ENCODE measurements at regions not wholly inside any gene's neighbourhood (a gene's known extent, or its start where the extent isn't known, plus 50 kb on each side); places are given as distances from the start of the nearest gene placed in this dataset.

DNA sequence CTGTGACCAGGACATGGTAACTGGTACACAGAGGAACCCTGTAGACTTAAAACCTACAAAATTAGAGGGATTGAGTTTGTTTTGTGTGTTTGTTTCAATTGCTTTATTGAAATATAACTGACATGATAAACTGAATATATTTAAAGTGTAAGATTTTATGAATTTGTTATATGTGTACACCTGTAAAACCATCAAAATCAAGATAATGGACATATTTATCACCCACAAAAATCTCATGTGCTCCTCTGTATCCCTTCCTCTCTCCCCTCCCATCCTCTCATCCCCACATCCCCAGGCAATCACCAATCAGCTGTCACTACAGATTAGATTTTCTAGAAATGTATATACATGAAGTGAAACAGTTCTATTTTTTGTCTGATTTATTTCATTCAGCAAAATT is 565.5 kb downstream of the NOVA1 start:
- TF ChIP-seq, protein P1, sequence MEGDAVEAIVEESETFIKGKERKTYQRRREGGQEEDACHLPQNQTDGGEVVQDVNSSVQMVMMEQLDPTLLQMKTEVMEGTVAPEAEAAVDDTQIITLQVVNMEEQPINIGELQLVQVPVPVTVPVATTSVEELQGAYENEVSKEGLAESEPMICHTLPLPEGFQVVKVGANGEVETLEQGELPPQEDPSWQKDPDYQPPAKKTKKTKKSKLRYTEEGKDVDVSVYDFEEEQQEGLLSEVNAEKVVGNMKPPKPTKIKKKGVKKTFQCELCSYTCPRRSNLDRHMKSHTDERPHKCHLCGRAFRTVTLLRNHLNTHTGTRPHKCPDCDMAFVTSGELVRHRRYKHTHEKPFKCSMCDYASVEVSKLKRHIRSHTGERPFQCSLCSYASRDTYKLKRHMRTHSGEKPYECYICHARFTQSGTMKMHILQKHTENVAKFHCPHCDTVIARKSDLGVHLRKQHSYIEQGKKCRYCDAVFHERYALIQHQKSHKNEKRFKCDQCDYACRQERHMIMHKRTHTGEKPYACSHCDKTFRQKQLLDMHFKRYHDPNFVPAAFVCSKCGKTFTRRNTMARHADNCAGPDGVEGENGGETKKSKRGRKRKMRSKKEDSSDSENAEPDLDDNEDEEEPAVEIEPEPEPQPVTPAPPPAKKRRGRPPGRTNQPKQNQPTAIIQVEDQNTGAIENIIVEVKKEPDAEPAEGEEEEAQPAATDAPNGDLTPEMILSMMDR (IDR thresholded peaks at IDR 0.05; ENCODE audit: insufficient read depth, low read length), result no peak
- TF ChIP-seq POLR2AphosphoS5 (IDR thresholded peaks at IDR 0.05; ENCODE audit: low read depth) (no peak), GABPA (IDR thresholded peaks at IDR 0.05; ENCODE audit: low read depth) (no peak)
- TF ChIP-seq, protein P2, sequence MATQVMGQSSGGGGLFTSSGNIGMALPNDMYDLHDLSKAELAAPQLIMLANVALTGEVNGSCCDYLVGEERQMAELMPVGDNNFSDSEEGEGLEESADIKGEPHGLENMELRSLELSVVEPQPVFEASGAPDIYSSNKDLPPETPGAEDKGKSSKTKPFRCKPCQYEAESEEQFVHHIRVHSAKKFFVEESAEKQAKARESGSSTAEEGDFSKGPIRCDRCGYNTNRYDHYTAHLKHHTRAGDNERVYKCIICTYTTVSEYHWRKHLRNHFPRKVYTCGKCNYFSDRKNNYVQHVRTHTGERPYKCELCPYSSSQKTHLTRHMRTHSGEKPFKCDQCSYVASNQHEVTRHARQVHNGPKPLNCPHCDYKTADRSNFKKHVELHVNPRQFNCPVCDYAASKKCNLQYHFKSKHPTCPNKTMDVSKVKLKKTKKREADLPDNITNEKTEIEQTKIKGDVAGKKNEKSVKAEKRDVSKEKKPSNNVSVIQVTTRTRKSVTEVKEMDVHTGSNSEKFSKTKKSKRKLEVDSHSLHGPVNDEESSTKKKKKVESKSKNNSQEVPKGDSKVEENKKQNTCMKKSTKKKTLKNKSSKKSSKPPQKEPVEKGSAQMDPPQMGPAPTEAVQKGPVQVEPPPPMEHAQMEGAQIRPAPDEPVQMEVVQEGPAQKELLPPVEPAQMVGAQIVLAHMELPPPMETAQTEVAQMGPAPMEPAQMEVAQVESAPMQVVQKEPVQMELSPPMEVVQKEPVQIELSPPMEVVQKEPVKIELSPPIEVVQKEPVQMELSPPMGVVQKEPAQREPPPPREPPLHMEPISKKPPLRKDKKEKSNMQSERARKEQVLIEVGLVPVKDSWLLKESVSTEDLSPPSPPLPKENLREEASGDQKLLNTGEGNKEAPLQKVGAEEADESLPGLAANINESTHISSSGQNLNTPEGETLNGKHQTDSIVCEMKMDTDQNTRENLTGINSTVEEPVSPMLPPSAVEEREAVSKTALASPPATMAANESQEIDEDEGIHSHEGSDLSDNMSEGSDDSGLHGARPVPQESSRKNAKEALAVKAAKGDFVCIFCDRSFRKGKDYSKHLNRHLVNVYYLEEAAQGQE (IDR thresholded peaks at IDR 0.05; ENCODE audit: insufficient replicate concordance, low read depth), result no peak
